ENCODE measurements at regions not wholly inside any gene's neighbourhood (a gene's known extent, or its start where the extent isn't known, plus 50 kb on each side); places are given as distances from the start of the nearest gene placed in this dataset.

- H3K27ac ChIP-seq (ENCODE audit: insufficient read depth in 1 of 2, low read depth in 1 of 2, low read length in 2 of 2, poor library complexity in 1 of 2, severe bottlenecking in 2 of 2), result no peak overlapping the region
- WGBS (ENCODE audit: insufficient coverage), result no CpG with 5 or more reads among the region's 1 CpG
- no peak overlapping the region for H3K4me3 ChIP-seq (ENCODE audit: control insufficient read depth in 1 of 7, extremely low read depth in 1 of 7, insufficient read depth in 4 of 7, low read depth in 2 of 7, low read length in 6 of 7)
- H3K4me1 ChIP-seq (ENCODE audit: control extremely low read depth in 1 of 4, control insufficient read depth in 4 of 4, insufficient read depth in 4 of 4, low read length in 3 of 4), result peaks cover 0 to 12% (median 2%) of the 10 kb centered on the region in 4 experiments
- no peaks in the 10 kb centered on the region for H3K9me3 ChIP-seq (ENCODE audit: control extremely low read depth in 1 of 5, control insufficient read depth in 4 of 5, insufficient read depth in 2 of 5, low read depth in 1 of 5, low read length in 4 of 5)
- CTCF ChIA-PET, result interaction anchor here (1.5 kb wide), 1 partner anchor 9 kb away, joined by 3 read pairs; no protein-coding TSS in a partner anchor
- no peaks in the 10 kb centered on the region for H3K27me3 ChIP-seq (replicated peaks in 2 of 5; ENCODE audit: control insufficient read depth in 4 of 5, insufficient read depth in 5 of 5, low read length in 4 of 5)
- POLR2A ChIA-PET, result no interaction called here
- DNase-seq, result no peak
- no peaks in the 10 kb centered on the region for H3K36me3 ChIP-seq (ENCODE audit: control insufficient read depth in 4 of 4, insufficient read depth in 4 of 4, low read length in 3 of 4)
Measured at GRCh38 chr15:39459548-39459947, 121.3 kb upstream of the THBS1 start.

GRCh38 chr15:39460748-39461147 lies 120.1 kb upstream of the THBS1 start:
- POLR2A ChIA-PET, result interaction anchor here (0.6 kb wide), 1 partner anchor 314 kb away, joined by 3 read pairs; no protein-coding TSS in a partner anchor
- 70% methylated on average over 2 of the region's 7 CpGs for WGBS (ENCODE audit: insufficient coverage)

GRCh38 chr15:39461536-39462130 lies 119.2 kb upstream of the THBS1 start:
- H3K36me3 ChIP-seq (ENCODE audit: control insufficient read depth in 4 of 4, insufficient read depth in 4 of 4, low read length in 3 of 4), result no peaks in the 10 kb centered on the region
- no peak overlapping the region for H3K27ac ChIP-seq (ENCODE audit: insufficient read depth in 1 of 2, low read depth in 1 of 2, low read length in 2 of 2, poor library complexity in 1 of 2, severe bottlenecking in 2 of 2)
- DNase-seq, result no peak
- no peaks in the 10 kb centered on the region for H3K27me3 ChIP-seq (replicated peaks in 2 of 5; ENCODE audit: control insufficient read depth in 4 of 5, insufficient read depth in 5 of 5, low read length in 4 of 5)
- H3K9me3 ChIP-seq (ENCODE audit: control extremely low read depth in 1 of 5, control insufficient read depth in 4 of 5, insufficient read depth in 2 of 5, low read depth in 1 of 5, low read length in 4 of 5), result no peaks in the 10 kb centered on the region
- no peak overlapping the region for H3K4me3 ChIP-seq (ENCODE audit: control insufficient read depth in 1 of 7, extremely low read depth in 1 of 7, insufficient read depth in 4 of 7, low read depth in 2 of 7, low read length in 6 of 7)
- POLR2A ChIA-PET, result interaction anchor here (0.6 kb wide), 1 partner anchor 313 kb away, joined by 3 read pairs; no protein-coding TSS in a partner anchor
- CTCF ChIA-PET, result interaction anchor here (0.8 to 2.4 kb wide), 4 partner anchors 10 to 148 kb away, joined by 3 to 6 read pairs (median 4); no protein-coding TSS in a partner anchor
- peaks cover 0 to 4% (median 0%) of the 10 kb centered on the region in 4 experiments for H3K4me1 ChIP-seq (ENCODE audit: control extremely low read depth in 1 of 4, control insufficient read depth in 4 of 4, insufficient read depth in 4 of 4, low read length in 3 of 4)
- WGBS (ENCODE audit: insufficient coverage), result 70% methylated on average over 2 of the region's 2 CpGs

More at GRCh38 chr15:39460748-39461147, 120.1 kb upstream of the THBS1 start:
- peak in 1 of 3 donors; percentile 46 for DNase-seq
- H3K27me3 ChIP-seq (replicated peaks in 2 of 5; ENCODE audit: control insufficient read depth in 4 of 5, insufficient read depth in 5 of 5, low read length in 4 of 5), result no peaks in the 10 kb centered on the region
- H3K4me3 ChIP-seq (ENCODE audit: control insufficient read depth in 1 of 7, extremely low read depth in 1 of 7, insufficient read depth in 4 of 7, low read depth in 2 of 7, low read length in 6 of 7), result no peak overlapping the region
- no peak overlapping the region for H3K27ac ChIP-seq (ENCODE audit: insufficient read depth in 1 of 2, low read depth in 1 of 2, low read length in 2 of 2, poor library complexity in 1 of 2, severe bottlenecking in 2 of 2)
- H3K36me3 ChIP-seq (ENCODE audit: control insufficient read depth in 4 of 4, insufficient read depth in 4 of 4, low read length in 3 of 4), result no peaks in the 10 kb centered on the region
- peaks cover 0 to 4% (median 0%) of the 10 kb centered on the region in 4 experiments for H3K4me1 ChIP-seq (ENCODE audit: control extremely low read depth in 1 of 4, control insufficient read depth in 4 of 4, insufficient read depth in 4 of 4, low read length in 3 of 4)
- no peaks in the 10 kb centered on the region for H3K9me3 ChIP-seq (ENCODE audit: control extremely low read depth in 1 of 5, control insufficient read depth in 4 of 5, insufficient read depth in 2 of 5, low read depth in 1 of 5, low read length in 4 of 5)
- CTCF ChIA-PET, result interaction anchor here (1.1 to 2.4 kb wide), 4 partner anchors 8 to 31 kb away, joined by 3 to 6 read pairs (median 4); no protein-coding TSS in a partner anchor

- H3K27me3 ChIP-seq (replicated peaks in 2 of 5; ENCODE audit: control insufficient read depth in 4 of 5, insufficient read depth in 5 of 5, low read length in 4 of 5), result no peaks in the 10 kb centered on the region
- H3K27ac ChIP-seq (ENCODE audit: insufficient read depth in 1 of 2, low read depth in 1 of 2, low read length in 2 of 2, poor library complexity in 1 of 2, severe bottlenecking in 2 of 2), result no peak overlapping the region
- H3K4me1 ChIP-seq (ENCODE audit: control extremely low read depth in 1 of 4, control insufficient read depth in 4 of 4, insufficient read depth in 4 of 4, low read length in 3 of 4), result peaks cover 0 to 8% (median under 1%) of the 10 kb centered on the region in 4 experiments
- CTCF ChIA-PET, result interaction anchor here (2.4 kb wide), 1 partner anchor 24 kb away, joined by 6 read pairs; no protein-coding TSS in a partner anchor
- no CpG with 5 or more reads among the region's 1 CpG for WGBS (ENCODE audit: insufficient coverage)
- H3K9me3 ChIP-seq (ENCODE audit: control extremely low read depth in 1 of 5, control insufficient read depth in 4 of 5, insufficient read depth in 2 of 5, low read depth in 1 of 5, low read length in 4 of 5), result no peaks in the 10 kb centered on the region
- no peaks in the 10 kb centered on the region for H3K36me3 ChIP-seq (ENCODE audit: control insufficient read depth in 4 of 4, insufficient read depth in 4 of 4, low read length in 3 of 4)
- DNase-seq, result no peak
- POLR2A ChIA-PET, result interaction anchor here (0.5 kb wide), 1 partner anchor 16 kb away, joined by 3 read pairs; no protein-coding TSS in a partner anchor
- no peak overlapping the region for H3K4me3 ChIP-seq (ENCODE audit: control insufficient read depth in 1 of 7, extremely low read depth in 1 of 7, insufficient read depth in 4 of 7, low read depth in 2 of 7, low read length in 6 of 7)
Measured at GRCh38 chr15:39462691-39463090, 118.2 kb upstream of the THBS1 start.

GRCh38 chr15:39465843-39466749 lies 114.8 kb upstream of the THBS1 start:
- Histone ChIP-seq H3K27ac (ENCODE audit: insufficient read depth in 1 of 2, low read depth in 1 of 2, low read length in 2 of 2, poor library complexity in 1 of 2, severe bottlenecking in 2 of 2) (no peak overlapping the region), H3K4me1 (ENCODE audit: control extremely low read depth in 1 of 4, control insufficient read depth in 4 of 4, insufficient read depth in 4 of 4, low read length in 3 of 4) (peaks cover 8 to 20% (median 14%) of the 10 kb centered on the region in 4 experiments), H3K4me3 (ENCODE audit: control insufficient read depth in 1 of 7, extremely low read depth in 1 of 7, insufficient read depth in 4 of 7, low read depth in 2 of 7, low read length in 6 of 7) (no peak overlapping the region), H3K27me3 (replicated peaks in 2 of 5; ENCODE audit: control insufficient read depth in 4 of 5, insufficient read depth in 5 of 5, low read length in 4 of 5) (no peaks in the 10 kb centered on the region), H3K36me3 (ENCODE audit: control insufficient read depth in 4 of 4, insufficient read depth in 4 of 4, low read length in 3 of 4) (no peaks in the 10 kb centered on the region), H3K9me3 (ENCODE audit: control extremely low read depth in 1 of 5, control insufficient read depth in 4 of 5, insufficient read depth in 2 of 5, low read depth in 1 of 5, low read length in 4 of 5) (no peaks in the 10 kb centered on the region)
- WGBS (ENCODE audit: insufficient coverage), result 100% methylated on average over 6 of the region's 8 CpGs
- no peak for DNase-seq
- ChIA-PET CTCF (interaction anchor here (0.9 to 1.1 kb wide), 2 partner anchors 28 to 36 kb away, joined by 3 read pairs; no protein-coding TSS in a partner anchor), POLR2A (no interaction called here)

GRCh38 chr15:39466750-39467105 lies 114.2 kb upstream of the THBS1 start:
- H3K4me3 ChIP-seq (ENCODE audit: control insufficient read depth in 1 of 7, extremely low read depth in 1 of 7, insufficient read depth in 4 of 7, low read depth in 2 of 7, low read length in 6 of 7), result no peak overlapping the region
- 92% methylated on average over 4 of the region's 5 CpGs for WGBS (ENCODE audit: insufficient coverage)
- no peaks in the 10 kb centered on the region for H3K36me3 ChIP-seq (ENCODE audit: control insufficient read depth in 4 of 4, insufficient read depth in 4 of 4, low read length in 3 of 4)
- no peak for DNase-seq
- no peaks in the 10 kb centered on the region for H3K9me3 ChIP-seq (ENCODE audit: control extremely low read depth in 1 of 5, control insufficient read depth in 4 of 5, insufficient read depth in 2 of 5, low read depth in 1 of 5, low read length in 4 of 5)
- ChIA-PET CTCF (interaction anchor here (0.9 kb wide), 1 partner anchor 37 kb away, joined by 3 read pairs; no protein-coding TSS in a partner anchor), POLR2A (no interaction called here)
- no peaks in the 10 kb centered on the region for H3K27me3 ChIP-seq (replicated peaks in 2 of 5; ENCODE audit: control insufficient read depth in 4 of 5, insufficient read depth in 5 of 5, low read length in 4 of 5)
- H3K27ac ChIP-seq (ENCODE audit: insufficient read depth in 1 of 2, low read depth in 1 of 2, low read length in 2 of 2, poor library complexity in 1 of 2, severe bottlenecking in 2 of 2), result no peak overlapping the region
- peaks cover 8 to 20% (median 14%) of the 10 kb centered on the region in 4 experiments for H3K4me1 ChIP-seq (ENCODE audit: control extremely low read depth in 1 of 4, control insufficient read depth in 4 of 4, insufficient read depth in 4 of 4, low read length in 3 of 4)
